ENCODE measurements at regions not wholly inside any gene's neighbourhood (a gene's known extent, or its start where the extent isn't known, plus 50 kb on each side); places are given as distances from the start of the nearest gene placed in this dataset.
A peak's percentile ranks its signal among the peaks of the same experiment; 100 is the strongest.

DNA sequence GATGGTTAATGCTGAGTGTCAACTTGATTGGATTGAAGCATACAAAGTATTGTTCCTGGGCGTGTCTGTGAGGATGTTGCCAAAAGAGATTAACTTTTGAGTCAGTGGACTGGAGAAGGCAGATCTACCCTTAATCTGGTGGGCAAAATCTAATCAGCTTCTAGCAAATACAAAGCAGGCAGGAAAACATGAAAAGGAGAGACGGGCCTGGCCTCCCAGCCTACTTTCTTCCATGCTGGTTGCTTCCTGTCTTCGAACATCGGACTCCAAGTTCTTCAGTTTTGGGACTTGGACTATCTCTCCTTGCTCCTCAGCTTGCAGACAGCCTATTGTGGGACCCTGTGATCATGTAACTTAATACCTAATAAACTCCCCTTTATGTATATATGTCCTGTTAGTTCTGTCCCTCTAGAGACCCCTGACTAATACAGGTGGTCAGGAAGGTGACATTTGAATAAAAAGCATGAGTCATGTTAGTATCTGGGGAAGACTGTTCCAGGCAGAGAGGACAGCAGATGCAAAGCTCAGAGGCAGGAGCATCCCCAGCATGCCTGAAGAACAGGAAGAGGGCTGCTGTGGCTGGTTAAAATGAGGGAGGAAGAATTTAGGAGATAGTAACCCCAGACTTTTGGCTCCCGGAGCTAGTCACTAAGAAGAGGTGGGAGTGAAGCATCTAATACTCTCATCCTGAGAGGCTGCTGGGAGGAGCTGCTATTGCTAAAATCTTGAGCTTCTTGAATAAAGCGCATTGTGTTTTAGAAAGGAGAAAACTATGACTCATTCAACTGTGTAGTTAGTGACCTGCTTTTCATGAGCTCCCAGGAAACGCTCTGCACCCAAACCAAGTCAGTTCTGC, 207.4 kb upstream of the HES1 start:
- DNase-seq (ENCODE audit: low read depth in 2 of 2), result peak; percentile 16 to 44
- no peak overlapping the region for H3K4me3 ChIP-seq (replicated peaks in 1 of 2; ENCODE audit: low read depth in 2 of 2, low read length in 2 of 2)
- TF ChIP-seq, protein P1, sequence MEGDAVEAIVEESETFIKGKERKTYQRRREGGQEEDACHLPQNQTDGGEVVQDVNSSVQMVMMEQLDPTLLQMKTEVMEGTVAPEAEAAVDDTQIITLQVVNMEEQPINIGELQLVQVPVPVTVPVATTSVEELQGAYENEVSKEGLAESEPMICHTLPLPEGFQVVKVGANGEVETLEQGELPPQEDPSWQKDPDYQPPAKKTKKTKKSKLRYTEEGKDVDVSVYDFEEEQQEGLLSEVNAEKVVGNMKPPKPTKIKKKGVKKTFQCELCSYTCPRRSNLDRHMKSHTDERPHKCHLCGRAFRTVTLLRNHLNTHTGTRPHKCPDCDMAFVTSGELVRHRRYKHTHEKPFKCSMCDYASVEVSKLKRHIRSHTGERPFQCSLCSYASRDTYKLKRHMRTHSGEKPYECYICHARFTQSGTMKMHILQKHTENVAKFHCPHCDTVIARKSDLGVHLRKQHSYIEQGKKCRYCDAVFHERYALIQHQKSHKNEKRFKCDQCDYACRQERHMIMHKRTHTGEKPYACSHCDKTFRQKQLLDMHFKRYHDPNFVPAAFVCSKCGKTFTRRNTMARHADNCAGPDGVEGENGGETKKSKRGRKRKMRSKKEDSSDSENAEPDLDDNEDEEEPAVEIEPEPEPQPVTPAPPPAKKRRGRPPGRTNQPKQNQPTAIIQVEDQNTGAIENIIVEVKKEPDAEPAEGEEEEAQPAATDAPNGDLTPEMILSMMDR (IDR thresholded peaks at IDR 0.05; ENCODE audit: low read depth, low read length), result no peak

DNA sequence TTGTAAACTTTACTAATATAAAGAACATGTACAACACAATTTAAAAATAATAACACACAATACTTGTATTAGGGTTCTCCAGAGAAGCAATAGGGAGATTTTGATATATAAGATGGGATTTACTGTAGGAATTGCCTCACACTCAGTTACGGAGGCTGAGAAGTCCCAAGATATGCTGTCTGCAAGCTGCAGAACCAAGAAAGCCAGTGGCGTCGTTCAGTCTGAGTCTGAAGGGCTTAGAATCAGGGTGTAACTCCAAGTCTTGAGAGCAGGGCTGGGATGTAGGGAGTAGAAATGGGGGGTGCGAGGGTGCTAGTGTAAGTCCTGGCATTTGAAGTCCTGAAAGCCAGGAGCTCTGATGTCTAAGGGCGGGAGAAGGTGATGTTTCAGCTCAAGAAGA, 206.6 kb upstream of the HES1 start:
- H3K4me3 ChIP-seq (replicated peaks in 1 of 2; ENCODE audit: low read depth in 2 of 2, low read length in 2 of 2), result no peak overlapping the region
- no peak for DNase-seq (ENCODE audit: low read depth in 2 of 2)
- TF ChIP-seq, protein P1 (IDR thresholded peaks at IDR 0.05; ENCODE audit: low read depth, low read length), result no peak

DNA sequence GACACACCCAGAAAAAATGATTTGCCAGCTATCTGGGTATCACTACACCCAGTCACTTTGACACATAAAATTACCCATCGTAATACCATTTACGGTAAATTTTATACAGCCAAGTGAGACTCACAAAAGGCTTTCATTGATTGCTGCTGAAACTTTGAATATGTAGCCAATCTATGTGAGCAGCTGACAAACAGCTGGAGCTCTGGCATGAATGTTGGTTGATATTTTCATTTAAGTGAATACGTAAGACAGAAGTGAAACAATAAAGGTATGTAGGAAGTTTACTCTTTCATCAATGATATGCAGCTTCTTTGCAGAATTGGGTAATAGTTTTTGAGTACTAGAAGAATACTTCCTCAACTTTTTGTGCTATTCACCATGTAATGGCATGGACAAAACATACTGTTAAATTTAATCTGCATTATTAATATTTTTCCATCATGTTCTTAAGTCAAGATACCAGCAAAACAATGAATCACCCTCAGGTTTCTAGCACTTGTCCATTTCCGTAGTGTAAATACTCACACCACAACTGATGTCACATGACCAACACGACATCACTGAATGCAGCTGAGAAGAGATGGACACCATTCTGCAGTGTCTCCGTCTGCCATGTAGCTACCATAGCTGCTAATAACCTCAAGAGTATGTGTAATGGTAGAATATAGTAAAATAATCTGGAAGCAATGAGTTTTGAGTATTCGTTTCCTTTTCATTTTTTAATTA, 205.9 kb upstream of the HES1 start:
- TF ChIP-seq, protein P1 (IDR thresholded peaks at IDR 0.05; ENCODE audit: low read depth, low read length), result no peak
- no peak for DNase-seq (ENCODE audit: low read depth in 2 of 2)

DNA sequence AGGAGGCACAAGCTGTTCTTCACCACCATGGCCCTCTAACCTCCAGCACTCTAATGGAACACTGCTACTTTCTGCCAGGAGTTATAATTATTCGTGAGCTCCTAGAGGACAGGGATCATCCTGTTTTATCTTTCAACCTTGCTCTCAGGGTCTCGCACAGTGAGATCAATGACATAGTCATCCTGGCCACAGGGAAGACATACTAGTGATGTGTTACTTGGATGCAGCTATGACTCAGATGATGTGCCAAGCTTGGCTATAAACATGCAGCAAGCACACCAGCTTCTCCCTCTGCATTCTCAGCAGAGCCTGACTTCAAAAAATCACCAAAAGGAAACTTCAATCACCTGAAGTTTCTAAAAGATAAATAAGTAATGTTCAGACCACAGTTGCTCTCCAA, 203.8 kb upstream of the HES1 start:
- TF ChIP-seq, protein P1 (IDR thresholded peaks at IDR 0.05; ENCODE audit: low read depth, low read length), result no peak
- no peak overlapping the region for H3K4me3 ChIP-seq (replicated peaks in 1 of 2; ENCODE audit: low read depth in 2 of 2, low read length in 2 of 2)
- peak in 1 of 2 donors; percentile 3 for DNase-seq (ENCODE audit: low read depth in 2 of 2)

More for the DNA sequence above, 205.9 kb upstream of the HES1 start:
- no peak overlapping the region for H3K4me3 ChIP-seq (replicated peaks in 1 of 2; ENCODE audit: low read depth in 2 of 2, low read length in 2 of 2)

DNA sequence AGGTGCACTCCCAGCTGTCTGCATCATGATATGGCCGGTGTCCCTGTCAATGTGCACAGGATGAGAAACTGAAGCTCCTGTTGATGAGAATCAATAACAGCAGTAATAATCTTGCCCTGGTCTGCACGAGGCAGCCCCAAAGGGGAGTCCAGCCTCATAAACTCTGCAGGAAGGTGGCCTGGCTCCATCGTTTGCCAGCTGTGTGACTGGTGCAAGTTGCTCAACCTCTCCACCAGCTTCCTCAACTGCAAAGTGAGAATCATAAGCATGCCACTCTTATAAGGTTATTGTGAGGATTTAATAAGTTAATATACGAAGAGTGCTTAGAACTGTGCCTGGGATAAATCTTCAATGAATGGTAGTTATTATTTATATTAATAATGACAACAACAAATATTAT, 203.4 kb upstream of the HES1 start:
- TF ChIP-seq, protein P1 (IDR thresholded peaks at IDR 0.05; ENCODE audit: low read depth, low read length), result no peak
- no peak for DNase-seq (ENCODE audit: low read depth in 2 of 2)
- H3K4me3 ChIP-seq (replicated peaks in 1 of 2; ENCODE audit: low read depth in 2 of 2, low read length in 2 of 2), result no peak overlapping the region

DNA sequence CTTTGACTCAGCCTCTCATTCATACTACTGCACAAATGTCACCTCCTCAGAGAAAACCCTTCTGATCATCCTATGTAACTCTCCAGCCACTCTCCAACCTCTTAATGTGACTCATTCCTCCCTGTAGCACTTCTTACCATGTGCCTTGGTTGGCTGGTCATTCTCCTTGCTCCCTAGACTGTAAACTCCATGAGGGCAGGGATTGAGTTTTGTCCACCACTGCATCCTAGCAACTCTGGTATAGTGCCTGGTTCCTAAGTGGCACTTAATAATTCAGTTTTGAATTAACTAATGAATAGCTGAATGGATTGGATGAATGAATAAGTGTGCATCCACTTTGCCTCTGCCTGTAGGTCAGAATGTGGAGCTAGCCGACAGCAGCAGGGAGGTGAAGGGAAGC, 202.5 kb upstream of the HES1 start:
- TF ChIP-seq, protein P1 (IDR thresholded peaks at IDR 0.05; ENCODE audit: low read depth, low read length), result no peak
- H3K4me3 ChIP-seq (replicated peaks in 1 of 2; ENCODE audit: low read depth in 2 of 2, low read length in 2 of 2), result no peak overlapping the region
- no peak for DNase-seq (ENCODE audit: low read depth in 2 of 2)
